ENCODE measurements at regions not wholly inside any gene's neighbourhood (a gene's known extent, or its start where the extent isn't known, plus 50 kb on each side); places are given as distances from the start of the nearest gene placed in this dataset.
"Not testable (repeated sequence)": the region's sequence is repeated elsewhere in the genome, so short reads cannot be mapped to it uniquely, and the experiment has no call there.

DNA sequence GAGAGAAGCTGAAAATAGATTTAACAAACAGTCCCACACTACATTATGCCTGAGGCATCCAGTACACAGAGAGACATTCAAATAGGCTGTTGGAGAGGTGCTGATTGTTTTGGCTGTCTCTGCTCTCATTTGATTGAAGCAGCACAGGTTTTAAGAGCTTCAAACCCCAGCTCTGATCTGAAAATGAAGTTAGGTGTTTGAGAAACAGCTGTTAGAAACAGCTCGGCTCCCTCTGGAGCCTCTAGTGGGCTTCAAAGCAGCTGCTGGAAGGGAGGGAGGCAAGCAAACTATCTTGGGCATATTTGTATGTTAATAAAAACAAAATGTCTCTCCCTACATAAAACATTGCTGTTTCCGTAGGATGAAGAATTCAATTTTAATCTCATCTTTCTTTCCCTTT lies 607.3 kb upstream of the GOT2 start:
- TF ChIP-seq, protein P1, sequence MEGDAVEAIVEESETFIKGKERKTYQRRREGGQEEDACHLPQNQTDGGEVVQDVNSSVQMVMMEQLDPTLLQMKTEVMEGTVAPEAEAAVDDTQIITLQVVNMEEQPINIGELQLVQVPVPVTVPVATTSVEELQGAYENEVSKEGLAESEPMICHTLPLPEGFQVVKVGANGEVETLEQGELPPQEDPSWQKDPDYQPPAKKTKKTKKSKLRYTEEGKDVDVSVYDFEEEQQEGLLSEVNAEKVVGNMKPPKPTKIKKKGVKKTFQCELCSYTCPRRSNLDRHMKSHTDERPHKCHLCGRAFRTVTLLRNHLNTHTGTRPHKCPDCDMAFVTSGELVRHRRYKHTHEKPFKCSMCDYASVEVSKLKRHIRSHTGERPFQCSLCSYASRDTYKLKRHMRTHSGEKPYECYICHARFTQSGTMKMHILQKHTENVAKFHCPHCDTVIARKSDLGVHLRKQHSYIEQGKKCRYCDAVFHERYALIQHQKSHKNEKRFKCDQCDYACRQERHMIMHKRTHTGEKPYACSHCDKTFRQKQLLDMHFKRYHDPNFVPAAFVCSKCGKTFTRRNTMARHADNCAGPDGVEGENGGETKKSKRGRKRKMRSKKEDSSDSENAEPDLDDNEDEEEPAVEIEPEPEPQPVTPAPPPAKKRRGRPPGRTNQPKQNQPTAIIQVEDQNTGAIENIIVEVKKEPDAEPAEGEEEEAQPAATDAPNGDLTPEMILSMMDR (conservative IDR thresholded peaks at IDR 0.05; ENCODE audit: low read depth, low read length), result peak; percentile 27
- no peak overlapping the region for H3K4me3 ChIP-seq (ENCODE audit: low read length)
- no peak for DNase-seq (ENCODE audit: low read depth)

DNA sequence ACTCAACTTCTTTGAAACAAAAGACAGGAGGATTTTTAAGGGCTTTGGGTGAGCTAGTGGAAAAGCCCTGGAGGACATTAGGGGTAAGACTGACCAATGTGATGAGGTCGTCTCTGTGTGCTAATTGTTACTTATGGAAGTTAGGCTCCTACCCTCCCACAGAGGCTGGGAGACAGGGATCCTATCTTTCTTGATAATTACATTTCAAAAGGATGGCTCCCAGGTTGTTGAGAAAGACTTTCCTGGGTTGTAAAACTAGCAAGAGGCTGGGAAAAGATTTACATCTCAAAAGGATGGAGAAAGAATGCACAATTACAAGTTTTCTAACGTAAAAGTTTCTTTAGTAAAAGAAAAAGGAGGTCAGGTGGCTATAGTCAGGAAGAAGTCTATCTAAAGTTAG lies 605.8 kb upstream of the GOT2 start:
- no peak for DNase-seq (ENCODE audit: low read depth)
- no peak overlapping the region for H3K4me3 ChIP-seq (ENCODE audit: low read length)
- TF ChIP-seq, protein P1 (conservative IDR thresholded peaks at IDR 0.05; ENCODE audit: low read depth, low read length), result no peak

DNA sequence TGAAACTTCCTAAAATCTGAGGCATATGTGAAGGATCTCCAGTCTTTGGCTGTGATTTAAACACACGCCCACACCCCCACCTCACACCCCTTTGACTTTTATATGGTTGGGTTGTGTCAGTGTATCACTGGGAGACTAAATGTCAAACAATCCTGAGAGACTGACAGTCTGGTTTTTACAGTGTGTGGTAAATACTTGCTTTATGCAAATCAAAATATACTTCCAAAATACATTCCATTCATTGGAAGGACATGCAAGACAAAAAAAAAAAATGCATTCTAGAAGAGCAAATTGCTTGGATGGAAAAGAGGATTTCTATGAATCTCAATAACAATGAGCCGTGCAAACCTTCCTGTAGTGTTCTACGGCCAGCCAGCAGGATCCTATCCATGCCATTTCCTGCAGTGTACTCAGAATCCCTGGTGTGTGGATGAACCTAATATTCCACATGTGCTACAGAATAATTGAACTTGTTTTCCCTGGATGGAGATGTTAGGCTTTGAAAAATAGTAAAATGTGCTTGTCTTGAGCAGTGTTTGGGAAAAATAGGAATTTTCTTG lies 602.1 kb upstream of the GOT2 start:
- TF ChIP-seq, protein P1 (conservative IDR thresholded peaks at IDR 0.05; ENCODE audit: low read depth, low read length), result no peak
- DNase-seq (ENCODE audit: low read depth), result no peak
- no peak overlapping the region for H3K4me3 ChIP-seq (ENCODE audit: low read length)

DNA sequence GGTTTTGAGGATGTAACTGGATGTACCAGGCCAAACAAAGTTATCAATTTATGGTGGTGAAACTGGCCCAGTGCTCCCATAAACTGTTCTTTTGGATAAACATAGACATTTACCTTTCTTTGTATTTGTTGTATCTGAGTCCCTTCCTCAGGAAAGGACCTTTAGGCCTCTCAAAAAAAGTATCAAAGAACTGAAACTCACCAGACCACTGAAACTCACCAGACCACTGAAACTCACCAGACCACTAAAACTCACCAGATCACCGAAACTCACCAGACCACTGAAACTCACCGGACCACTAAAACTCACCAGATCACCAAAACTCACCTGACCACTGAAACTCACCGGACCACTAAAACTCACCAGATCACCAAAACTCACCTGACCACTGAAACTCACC lies 597.6 kb upstream of the GOT2 start:
- H3K4me3 ChIP-seq (ENCODE audit: low read length); DNase-seq (ENCODE audit: low read depth): not testable (repeated sequence)

DNA sequence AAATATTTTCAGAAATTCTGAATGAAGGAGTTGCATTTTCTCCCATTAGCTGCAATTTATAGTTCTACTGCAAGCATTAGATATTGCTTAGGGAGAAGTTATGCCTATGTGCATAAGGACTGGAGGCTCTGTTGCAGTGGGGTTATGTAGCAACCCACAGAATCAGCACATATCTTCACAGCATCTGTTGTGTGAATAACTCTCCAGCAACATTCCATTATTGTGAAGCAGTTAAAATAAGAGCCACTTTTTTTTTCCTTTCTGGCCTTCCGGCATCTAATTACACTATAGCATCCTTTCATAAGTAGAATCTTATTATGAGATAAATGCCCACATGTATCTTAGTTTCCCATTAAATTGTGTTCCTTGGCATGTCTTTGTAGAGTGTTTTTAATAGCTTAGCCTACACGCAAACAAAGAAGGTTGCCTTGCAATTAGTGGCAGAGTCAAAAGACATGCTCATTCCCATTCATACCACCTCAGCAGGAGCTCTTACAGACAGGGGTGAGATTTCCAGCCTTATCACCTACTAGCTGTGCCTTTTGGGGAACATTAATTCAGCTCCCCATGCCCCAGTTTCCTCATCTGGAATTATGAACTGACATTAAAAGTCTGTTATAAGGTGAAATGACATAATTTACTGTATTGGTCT lies 596.0 kb upstream of the GOT2 start:
- H3K4me3 ChIP-seq (ENCODE audit: low read length), result no peak overlapping the region
- no peak for DNase-seq (ENCODE audit: low read depth)
- TF ChIP-seq, protein P1 (conservative IDR thresholded peaks at IDR 0.05; ENCODE audit: low read depth, low read length), result no peak

DNA sequence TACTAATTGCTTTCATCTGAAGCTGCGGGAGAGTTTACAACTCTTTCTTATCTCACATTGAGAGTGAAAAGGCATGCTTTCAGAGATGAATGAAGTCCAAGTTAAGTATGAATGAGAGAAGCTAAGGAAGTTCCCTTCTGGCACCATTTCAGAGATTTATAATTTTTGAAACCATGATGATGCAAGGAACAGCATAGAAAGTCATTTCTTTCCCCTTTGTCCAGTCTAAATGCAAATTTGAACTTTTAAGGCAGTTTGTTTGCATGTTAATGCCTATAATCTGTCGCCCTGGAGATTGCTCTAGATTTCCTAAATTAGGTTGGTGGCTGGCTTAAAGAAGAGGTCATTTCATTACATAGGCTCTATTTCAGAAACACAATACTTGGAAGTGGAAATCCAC lies 594.8 kb upstream of the GOT2 start:
- TF ChIP-seq, protein P1 (conservative IDR thresholded peaks at IDR 0.05; ENCODE audit: low read depth, low read length), result no peak
- H3K4me3 ChIP-seq (ENCODE audit: low read length), result no peak overlapping the region
- no peak for DNase-seq (ENCODE audit: low read depth)

DNA sequence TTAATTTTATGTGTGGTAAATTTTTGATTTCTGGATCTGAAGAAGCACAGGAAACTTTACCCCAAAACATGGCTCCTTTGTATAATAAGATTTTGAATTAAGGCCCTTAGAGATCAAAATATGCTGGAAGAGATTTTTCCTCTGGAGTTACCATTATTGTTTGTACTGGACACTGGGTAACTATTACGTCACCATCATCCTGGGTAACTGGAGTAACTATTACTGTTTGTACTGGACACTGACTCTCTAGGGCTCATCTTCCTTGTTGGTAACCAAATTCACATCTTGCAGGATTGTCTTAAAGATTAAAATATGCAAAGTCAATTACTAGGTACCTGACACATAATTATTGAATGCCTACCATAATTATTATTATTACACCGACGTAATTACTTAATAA lies 593.8 kb upstream of the GOT2 start:
- H3K4me3 ChIP-seq (ENCODE audit: low read length), result no peak overlapping the region
- TF ChIP-seq, protein P1 (conservative IDR thresholded peaks at IDR 0.05; ENCODE audit: low read depth, low read length), result no peak
- no peak for DNase-seq (ENCODE audit: low read depth)
